ENCODE measurements at regions not wholly inside any gene's neighbourhood (a gene's known extent, or its start where the extent isn't known, plus 50 kb on each side); places are given as distances from the start of the nearest gene placed in this dataset.

- H3K27me3 ChIP-seq = no peaks in the 10 kb centered on the region
- no peak for TF ChIP-seq POLR2A (IDR thresholded peaks at IDR 0.05)
- TF ChIP-seq CTCF (IDR thresholded peaks at IDR 0.05) = no peak
- no peak for DNase-seq
- H3K4me3 ChIP-seq (replicated peaks in 1 of 3) = no peak overlapping the region
- no peaks in the 10 kb centered on the region for H3K36me3 ChIP-seq
- H3K4me1 ChIP-seq = no peaks in the 10 kb centered on the region
- WGBS, 2 donors = 70 to 82% methylated on average over 6 of the region's 6 CpGs
- no peak overlapping the region for H3K27ac ChIP-seq
- intact Hi-C loops (cut with DNase I) = no loop called here
- H3K9me3 ChIP-seq = no peaks in the 10 kb centered on the region
Measured at GRCh38 chrX:134146493-134146892, 90.5 kb upstream of the CCDC160 start.

GRCh38 chrX:134148172-134148692, 88.8 kb upstream of the CCDC160 start:
- TF ChIP-seq POLR2A (IDR thresholded peaks at IDR 0.05) (no peak), CTCF (IDR thresholded peaks at IDR 0.05) (no peak)
- Histone ChIP-seq H3K9me3 (no peaks in the 10 kb centered on the region), H3K36me3 (no peaks in the 10 kb centered on the region), H3K27me3 (no peaks in the 10 kb centered on the region), H3K27ac (no peak overlapping the region), H3K4me3 (replicated peaks in 1 of 3) (no peak overlapping the region), H3K4me1 (no peaks in the 10 kb centered on the region)
- 75% methylated on average over 8 to 9 of the region's 9 CpGs for WGBS, 2 donors
- no peak for DNase-seq
- intact Hi-C loops (cut with DNase I) = no loop called here

- no peak for DNase-seq
- Histone ChIP-seq H3K4me1 (no peaks in the 10 kb centered on the region), H3K27ac (no peak overlapping the region), H3K9me3 (no peaks in the 10 kb centered on the region), H3K4me3 (replicated peaks in 1 of 3) (no peak overlapping the region), H3K36me3 (no peaks in the 10 kb centered on the region), H3K27me3 (no peaks in the 10 kb centered on the region)
- WGBS, 2 donors = 88 to 90% methylated on average over 5 of the region's 5 CpGs
- no peak for TF ChIP-seq POLR2A (IDR thresholded peaks at IDR 0.05)
- no peak for TF ChIP-seq CTCF (IDR thresholded peaks at IDR 0.05)
- intact Hi-C loops (cut with DNase I) = no loop called here
Measured at GRCh38 chrX:134158821-134159512, 78.0 kb upstream of the CCDC160 start.

- intact Hi-C loops (cut with DNase I) = no loop called here
- DNase-seq = no peak
- H3K4me3 ChIP-seq (replicated peaks in 1 of 3) = no peak overlapping the region
- H3K27me3 ChIP-seq = no peaks in the 10 kb centered on the region
- no peaks in the 10 kb centered on the region for H3K9me3 ChIP-seq
- H3K4me1 ChIP-seq = no peaks in the 10 kb centered on the region
- TF ChIP-seq POLR2A (IDR thresholded peaks at IDR 0.05) (no peak), CTCF (IDR thresholded peaks at IDR 0.05) (no peak)
- no peaks in the 10 kb centered on the region for H3K36me3 ChIP-seq
- no peak overlapping the region for H3K27ac ChIP-seq
- 63 to 87% methylated on average over 2 of the region's 2 CpGs for WGBS, 2 donors
Measured at GRCh38 chrX:134161162-134161561, 75.8 kb upstream of the CCDC160 start.

GRCh38 chrX:134162032-134162431, 75.0 kb upstream of the CCDC160 start:
- intact Hi-C loops (cut with DNase I) = no loop called here
- no peak for DNase-seq
- no peak for TF ChIP-seq CTCF (IDR thresholded peaks at IDR 0.05)
- TF ChIP-seq POLR2A (IDR thresholded peaks at IDR 0.05) = no peak
- Histone ChIP-seq H3K4me3 (replicated peaks in 1 of 3) (no peak overlapping the region), H3K36me3 (no peaks in the 10 kb centered on the region), H3K27me3 (no peaks in the 10 kb centered on the region), H3K27ac (no peak overlapping the region), H3K9me3 (no peaks in the 10 kb centered on the region), H3K4me1 (no peaks in the 10 kb centered on the region)

Measured in thyroid gland (tissue), 4 donors.